ENCODE measurements at regions not wholly inside any gene's neighbourhood (a gene's known extent, or its start where the extent isn't known, plus 50 kb on each side); places are given as distances from the start of the nearest gene placed in this dataset.

- Histone ChIP-seq H3K4me1 (replicated peaks in 1 of 2) (peaks cover 3 to 17% of the 10 kb centered on the region in 2 donors), H3K27ac (no peak overlapping the region), H3K4me3 (no peak overlapping the region)
- in situ Hi-C loops (cut with MboI; ENCODE audit: low pct_unique_long_range_greater_than_20kb in 2 of 9, low sequenced_read_pairs in 9 of 9, unreplicated experiment in 9 of 9), result no loop called here
- 80 to 100% (median 100%) methylated on average over 1 to 2 of the region's 2 CpGs; no CpG with 5 or more reads in 3 of the 10 experiments for WGBS, 10 experiments
- no peak for ATAC-seq (replicated peaks in 6 of 8)
Observed at GRCh38 chr6:15131234-15131633, 114.6 kb upstream of the JARID2 start.

- Histone ChIP-seq H3K4me3 (no peak overlapping the region), H3K4me1 (replicated peaks in 1 of 2) (peaks cover 3 to 17% of the 10 kb centered on the region in 2 donors), H3K27ac (no peak overlapping the region)
- peak in 7 of 8 experiments; percentile 38 to 99 (median 95) for ATAC-seq (replicated peaks in 6 of 8)
- 0 to 100% (median 59%) methylated on average over 1 to 6 of the region's 7 CpGs; no CpG with 5 or more reads in 2 of the 10 experiments for WGBS, 10 experiments
- in situ Hi-C loops (cut with MboI; ENCODE audit: low pct_unique_long_range_greater_than_20kb in 2 of 9, low sequenced_read_pairs in 9 of 9, unreplicated experiment in 9 of 9), result no loop called here
Observed at GRCh38 chr6:15131651-15132061, 114.2 kb upstream of the JARID2 start.

- ATAC-seq (replicated peaks in 6 of 8), result no peak
- H3K4me1 ChIP-seq (replicated peaks in 1 of 2), result peaks cover 3 to 17% of the 10 kb centered on the region in 2 donors
- in situ Hi-C loops (cut with MboI; ENCODE audit: low pct_unique_long_range_greater_than_20kb in 2 of 9, low sequenced_read_pairs in 9 of 9, unreplicated experiment in 9 of 9), result no loop called here
- no peak overlapping the region for H3K27ac ChIP-seq
- H3K4me3 ChIP-seq, result no peak overlapping the region
- WGBS, 10 experiments, result 55 to 100% (median 100%) methylated on average over 1 to 4 of the region's 4 CpGs; no CpG with 5 or more reads in 1 of the 10 experiments
Observed at GRCh38 chr6:15132167-15132566, 113.7 kb upstream of the JARID2 start.

- 8 to 100% (median 69%) methylated on average over 1 to 8 of the region's 8 CpGs; no CpG with 5 or more reads in 1 of the 10 experiments for WGBS, 10 experiments
- Histone ChIP-seq H3K4me1 (replicated peaks in 1 of 2) (peaks cover 3 to 17% of the 10 kb centered on the region in 2 donors), H3K27ac (no peak overlapping the region), H3K4me3 (no peak overlapping the region)
- ATAC-seq (replicated peaks in 6 of 8), result peak in 6 of 8 experiments; percentile 44 to 86 (median 70)
- in situ Hi-C loops (cut with MboI; ENCODE audit: low pct_unique_long_range_greater_than_20kb in 2 of 9, low sequenced_read_pairs in 9 of 9, unreplicated experiment in 9 of 9), result no loop called here
Observed at GRCh38 chr6:15132854-15133670, 112.8 kb upstream of the JARID2 start.

GRCh38 chr6:15137086-15137485, 108.8 kb upstream of the JARID2 start:
- in situ Hi-C loops (cut with MboI; ENCODE audit: low pct_unique_long_range_greater_than_20kb in 2 of 9, low sequenced_read_pairs in 9 of 9, unreplicated experiment in 9 of 9), result no loop called here
- WGBS, 10 experiments, result 100% methylated on average over 1 of the region's 1 CpG; no CpG with 5 or more reads in 7 of the 10 experiments
- H3K27ac ChIP-seq, result no peak overlapping the region
- peaks cover 0 to 10% of the 10 kb centered on the region in 2 donors for H3K4me1 ChIP-seq (replicated peaks in 1 of 2)
- no peak overlapping the region for H3K4me3 ChIP-seq
- ATAC-seq (replicated peaks in 6 of 8), result no peak

GRCh38 chr6:15143086-15143485, 102.8 kb upstream of the JARID2 start:
- Histone ChIP-seq H3K27ac (no peak overlapping the region), H3K4me3 (no peak overlapping the region), H3K4me1 (replicated peaks in 1 of 2) (peaks cover 2 to 3% of the 10 kb centered on the region in 2 donors)
- 50 to 100% (median 71%) methylated on average over 1 to 3 of the region's 3 CpGs; no CpG with 5 or more reads in 4 of the 10 experiments for WGBS, 10 experiments
- in situ Hi-C loops (cut with MboI; ENCODE audit: low pct_unique_long_range_greater_than_20kb in 2 of 9, low sequenced_read_pairs in 9 of 9, unreplicated experiment in 9 of 9), result no loop called here
- ATAC-seq (replicated peaks in 6 of 8), result no peak

GRCh38 chr6:15143540-15143939, 102.3 kb upstream of the JARID2 start:
- ATAC-seq (replicated peaks in 6 of 8), result no peak
- WGBS, 10 experiments, result 100% methylated on average over 1 to 2 of the region's 3 CpGs; no CpG with 5 or more reads in 4 of the 10 experiments
- in situ Hi-C loops (cut with MboI; ENCODE audit: low pct_unique_long_range_greater_than_20kb in 2 of 9, low sequenced_read_pairs in 9 of 9, unreplicated experiment in 9 of 9), result no loop called here
- no peak overlapping the region for H3K27ac ChIP-seq
- H3K4me3 ChIP-seq, result no peak overlapping the region
- H3K4me1 ChIP-seq (replicated peaks in 1 of 2), result peaks cover 6 to 7% of the 10 kb centered on the region in 2 donors

- no peak overlapping the region for H3K27ac ChIP-seq
- no peak for ATAC-seq (replicated peaks in 6 of 8)
- no peak overlapping the region for H3K4me3 ChIP-seq
- in situ Hi-C loops (cut with MboI; ENCODE audit: low pct_unique_long_range_greater_than_20kb in 2 of 9, low sequenced_read_pairs in 9 of 9, unreplicated experiment in 9 of 9), result no loop called here
- peaks cover 10 to 11% of the 10 kb centered on the region in 2 donors for H3K4me1 ChIP-seq (replicated peaks in 1 of 2)
Observed at GRCh38 chr6:15145821-15146220, 100.0 kb upstream of the JARID2 start.

- H3K4me3 ChIP-seq, result no peak overlapping the region
- H3K27ac ChIP-seq, result no peak overlapping the region
- ATAC-seq (replicated peaks in 6 of 8), result no peak
- in situ Hi-C loops (cut with MboI; ENCODE audit: low pct_unique_long_range_greater_than_20kb in 2 of 9, low sequenced_read_pairs in 9 of 9, unreplicated experiment in 9 of 9), result no loop called here
- 50 to 100% (median 94%) methylated on average over 1 to 5 of the region's 5 CpGs for WGBS, 10 experiments
- peaks cover 10 to 11% of the 10 kb centered on the region in 2 donors for H3K4me1 ChIP-seq (replicated peaks in 1 of 2)
Observed at GRCh38 chr6:15147827-15148226, 98.0 kb upstream of the JARID2 start.

- in situ Hi-C loops (cut with MboI; ENCODE audit: low pct_unique_long_range_greater_than_20kb in 2 of 9, low sequenced_read_pairs in 9 of 9, unreplicated experiment in 9 of 9), result no loop called here
- 20 to 100% (median 58%) methylated on average over 1 to 5 of the region's 8 CpGs; no CpG with 5 or more reads in 2 of the 10 experiments for WGBS, 10 experiments
- Histone ChIP-seq H3K27ac (peak overlapping the region in 1 of 2 donors; percentile 14), H3K4me3 (no peak overlapping the region), H3K4me1 (replicated peaks in 1 of 2) (peaks cover 10 to 11% of the 10 kb centered on the region in 2 donors)
- ATAC-seq (replicated peaks in 6 of 8), result peak; percentile 59 to 100 (median 97)
Observed at GRCh38 chr6:15148356-15148946, 97.4 kb upstream of the JARID2 start.

- H3K4me3 ChIP-seq, result no peak overlapping the region
- in situ Hi-C loops (cut with MboI; ENCODE audit: low pct_unique_long_range_greater_than_20kb in 2 of 9, low sequenced_read_pairs in 9 of 9, unreplicated experiment in 9 of 9), result no loop called here
- WGBS, 10 experiments, result 80 to 100% (median 100%) methylated on average over 1 to 2 of the region's 2 CpGs
- no peak overlapping the region for H3K27ac ChIP-seq
- ATAC-seq (replicated peaks in 6 of 8), result no peak
- peaks cover 10 to 11% of the 10 kb centered on the region in 2 donors for H3K4me1 ChIP-seq (replicated peaks in 1 of 2)
Observed at GRCh38 chr6:15150207-15150606, 95.7 kb upstream of the JARID2 start.

GRCh38 chr6:15152700-15153099, 93.2 kb upstream of the JARID2 start:
- whole genome bisulfite sequencing, 10 experiments, result 52 to 100% (median 81%) methylated on average over 1 to 2 of the region's 2 CpGs; no CpG with 5 or more reads in 2 of the 10 experiments
- ATAC-seq (replicated peaks in 6 of 8), result no peak
- Histone ChIP-seq H3K4me3 (no peak overlapping the region), H3K27ac (no peak overlapping the region), H3K4me1 (replicated peaks in 1 of 2) (peaks cover 10 to 11% of the 10 kb centered on the region in 2 donors)
- in situ Hi-C loops (cut with MboI; ENCODE audit: low pct_unique_long_range_greater_than_20kb in 2 of 9, low sequenced_read_pairs in 9 of 9, unreplicated experiment in 9 of 9), result no loop called here

GRCh38 chr6:15153191-15153590, 92.7 kb upstream of the JARID2 start:
- ATAC-seq (replicated peaks in 6 of 8), result no peak
- in situ Hi-C loops (cut with MboI; ENCODE audit: low pct_unique_long_range_greater_than_20kb in 2 of 9, low sequenced_read_pairs in 9 of 9, unreplicated experiment in 9 of 9), result no loop called here
- 67 to 100% (median 98%) methylated on average over 1 to 7 of the region's 7 CpGs; no CpG with 5 or more reads in 2 of the 10 experiments for WGBS, 10 experiments
- H3K4me3 ChIP-seq, result no peak overlapping the region
- H3K4me1 ChIP-seq (replicated peaks in 1 of 2), result peaks cover 7% of the 10 kb centered on the region in 2 donors
- H3K27ac ChIP-seq, result no peak overlapping the region

All from motor neuron (in vitro differentiated cells).